ENCODE measurements at regions not wholly inside any gene's neighbourhood (a gene's known extent, or its start where the extent isn't known, plus 50 kb on each side); places are given as distances from the start of the nearest gene placed in this dataset.
"Not testable (repeated sequence)": the region's sequence is repeated elsewhere in the genome, so short reads cannot be mapped to it uniquely, and the experiment has no call there.

DNA sequence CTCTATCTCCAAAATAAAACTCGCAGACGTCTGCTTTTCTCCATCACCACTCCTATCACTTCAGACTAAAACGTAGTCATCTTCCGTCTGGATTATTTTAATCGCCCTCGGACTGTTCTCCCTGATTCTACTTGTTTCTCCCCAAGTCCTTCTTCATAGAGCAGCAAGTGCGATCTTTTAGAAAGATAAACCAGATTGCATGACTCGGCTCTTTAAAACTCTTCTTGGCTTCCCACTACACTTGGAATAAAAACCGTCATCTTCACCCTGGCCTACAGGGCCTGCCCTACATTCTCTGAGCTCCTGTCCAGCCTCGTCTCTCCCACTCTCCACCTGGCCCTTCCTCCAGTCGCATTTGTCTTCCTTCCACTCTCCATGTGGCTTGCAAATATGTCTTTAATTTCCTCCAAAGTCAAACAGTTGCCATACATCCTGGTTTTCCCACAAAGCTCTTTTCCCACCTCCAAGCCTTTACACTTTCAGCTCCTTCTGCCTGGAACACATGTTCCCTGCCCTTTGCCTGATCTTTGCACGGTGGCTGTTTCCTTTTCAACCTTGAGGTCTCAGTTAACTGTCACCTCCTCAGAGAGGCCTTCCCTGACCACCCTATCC lies 70.5 kb upstream of the DHX40 start:
- DNase-seq (ENCODE audit: low spot score), result no peak

- DNase-seq (ENCODE audit: low spot score), result no peak
Measured at GRCh38 chr17:59496178-59496577, 69.2 kb upstream of the DHX40 start.

DNA sequence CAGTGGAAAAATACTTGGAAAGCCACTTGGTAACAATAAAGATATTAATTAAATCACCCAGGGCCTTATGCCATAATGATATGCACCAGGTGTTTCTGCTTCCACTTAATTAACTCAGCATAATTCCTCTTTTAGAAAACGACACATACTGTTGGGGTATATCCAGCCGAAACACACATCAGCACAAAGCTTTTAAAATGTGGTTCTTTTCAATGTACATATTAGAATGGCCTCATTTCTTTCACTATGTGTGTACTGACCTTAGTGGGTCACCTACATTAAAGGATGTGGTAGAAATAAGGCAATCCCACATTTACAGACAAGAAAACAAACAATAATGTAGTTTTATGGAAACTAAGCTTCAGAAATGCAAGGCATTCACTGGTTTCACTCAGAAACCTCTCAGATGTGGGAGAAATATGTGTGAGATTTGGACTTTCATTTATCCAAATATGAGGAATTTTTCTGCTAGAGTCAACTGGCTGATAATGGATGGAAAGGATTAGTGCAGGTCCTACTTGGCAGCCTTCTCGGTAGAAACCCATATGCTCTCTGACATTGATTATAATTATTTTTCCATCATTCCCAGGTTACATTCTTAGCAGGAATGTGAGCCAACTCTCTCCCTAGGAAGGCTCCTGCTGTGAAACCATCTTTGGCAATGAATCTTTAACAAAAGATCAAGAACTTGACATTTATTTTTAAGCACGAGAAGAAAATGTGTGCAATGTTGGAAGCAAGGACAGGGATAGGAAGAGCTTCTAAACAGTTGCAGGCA lies 66.7 kb upstream of the DHX40 start:
- no peak for DNase-seq (ENCODE audit: low spot score)

DNA sequence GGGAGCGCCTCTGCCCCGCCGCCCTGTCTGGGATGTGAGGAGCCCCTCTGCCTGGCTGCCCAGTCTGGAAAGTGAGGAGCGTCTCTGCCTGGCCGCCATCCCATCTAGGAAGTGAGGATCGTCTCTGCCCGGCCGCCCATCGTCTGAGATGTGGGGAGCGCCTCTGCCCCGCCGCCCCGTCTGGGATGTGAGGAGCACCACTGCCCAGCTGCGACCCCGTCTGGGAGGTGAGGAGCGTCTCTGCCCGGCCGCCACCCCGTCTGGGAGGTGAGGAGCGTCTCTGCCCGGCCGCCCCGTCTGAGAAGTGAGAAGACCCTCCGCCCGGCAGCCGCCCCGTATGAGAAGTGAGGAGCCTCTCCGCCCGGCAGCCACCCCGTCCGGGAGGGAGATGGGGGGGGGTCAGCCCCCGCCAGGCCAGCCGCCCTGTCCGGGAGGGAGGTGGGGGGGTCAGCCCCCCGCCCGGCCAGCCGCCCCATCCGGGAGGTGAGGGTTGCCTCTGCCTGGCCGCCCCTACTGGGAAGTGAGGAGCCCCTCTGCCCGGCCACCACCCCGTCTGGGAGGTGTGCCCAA lies 65.2 kb upstream of the DHX40 start:
- not testable (repeated sequence) for DNase-seq (ENCODE audit: low spot score)

DNA sequence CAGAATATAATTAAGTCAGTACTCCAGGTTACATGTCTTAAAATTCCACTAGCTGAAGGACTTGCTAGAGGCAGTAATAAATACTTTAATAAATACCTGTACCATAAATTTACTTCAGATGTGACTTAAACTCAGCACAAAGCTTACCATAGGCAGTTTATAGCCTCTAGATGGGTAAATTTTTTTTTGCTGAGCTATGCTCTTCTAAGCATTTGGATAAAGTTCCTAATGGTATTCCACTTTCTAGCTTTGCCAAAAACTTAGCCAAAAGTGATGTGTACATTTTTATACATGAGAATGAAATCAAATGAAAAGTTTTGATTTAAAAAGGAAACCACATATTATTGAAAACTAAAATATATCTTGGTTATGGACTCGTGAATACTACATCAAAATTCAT lies 63.7 kb upstream of the DHX40 start:
- no peak for DNase-seq (ENCODE audit: low spot score)

GRCh38 chr17:59502800-59503199 lies 62.6 kb upstream of the DHX40 start:
- DNase-seq (ENCODE audit: low spot score), result no peak

DNA sequence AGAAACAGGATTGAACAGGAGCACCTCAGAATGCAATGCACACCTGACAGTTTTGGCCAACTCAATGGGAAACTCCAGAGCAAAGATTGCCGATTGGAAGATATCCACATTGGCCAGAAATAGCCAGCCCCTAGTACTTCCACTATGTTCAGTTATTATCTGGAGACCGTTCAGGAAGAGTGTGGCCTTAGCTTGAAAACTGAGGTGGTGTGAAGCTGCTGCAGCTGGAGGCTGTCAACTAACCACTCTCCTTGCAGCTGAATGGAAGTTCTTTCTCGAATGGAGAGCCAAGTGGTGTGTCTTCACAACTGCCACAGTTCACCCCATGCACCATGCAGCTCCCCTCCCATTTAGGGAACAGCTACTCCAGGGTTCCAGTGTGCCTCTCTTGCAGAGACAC lies 61.9 kb upstream of the DHX40 start:
- DNase-seq (ENCODE audit: low spot score), result no peak

GRCh38 chr17:59504821-59505220 lies 60.6 kb upstream of the DHX40 start:
- DNase-seq (ENCODE audit: low spot score), result no peak

DNA sequence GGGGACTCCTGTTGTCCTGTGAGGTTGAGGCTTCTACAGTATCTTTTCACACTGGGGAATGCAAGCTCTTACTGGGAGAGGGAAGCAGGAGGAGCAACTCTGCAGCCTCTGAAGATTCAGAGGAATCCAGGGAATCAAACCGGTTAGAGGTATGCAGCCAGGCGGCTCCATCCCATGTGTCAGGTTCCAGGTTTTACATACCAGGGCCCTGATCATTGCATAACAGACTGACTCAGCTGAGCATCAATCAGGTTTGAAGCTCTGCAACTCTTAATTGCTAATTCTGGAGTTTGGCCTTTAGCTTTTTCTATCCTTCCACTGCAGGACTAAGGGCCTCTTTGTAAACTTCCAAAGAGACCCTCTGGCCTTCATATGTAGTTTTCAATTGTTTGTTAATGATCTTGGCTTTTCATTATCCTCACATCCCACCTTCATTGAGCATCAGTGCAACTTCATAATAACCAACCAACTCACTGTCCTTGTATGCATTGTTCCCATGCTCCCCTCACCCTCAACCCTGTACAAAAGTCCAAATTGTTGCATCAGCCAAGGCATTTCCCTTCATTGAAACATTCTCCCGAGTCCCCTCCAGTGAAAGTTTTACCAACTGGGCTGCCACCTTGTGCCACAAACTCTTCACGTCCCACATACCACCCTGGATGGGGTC lies 59.7 kb upstream of the DHX40 start:
- peak; percentile 20 for DNase-seq (ENCODE audit: low spot score)

GRCh38 chr17:59506894-59507726 lies 58.3 kb upstream of the DHX40 start:
- no peak for DNase-seq (ENCODE audit: low spot score)

GRCh38 chr17:59508999-59509625 lies 56.3 kb upstream of the DHX40 start:
- DNase-seq (ENCODE audit: low spot score), result no peak

DNA sequence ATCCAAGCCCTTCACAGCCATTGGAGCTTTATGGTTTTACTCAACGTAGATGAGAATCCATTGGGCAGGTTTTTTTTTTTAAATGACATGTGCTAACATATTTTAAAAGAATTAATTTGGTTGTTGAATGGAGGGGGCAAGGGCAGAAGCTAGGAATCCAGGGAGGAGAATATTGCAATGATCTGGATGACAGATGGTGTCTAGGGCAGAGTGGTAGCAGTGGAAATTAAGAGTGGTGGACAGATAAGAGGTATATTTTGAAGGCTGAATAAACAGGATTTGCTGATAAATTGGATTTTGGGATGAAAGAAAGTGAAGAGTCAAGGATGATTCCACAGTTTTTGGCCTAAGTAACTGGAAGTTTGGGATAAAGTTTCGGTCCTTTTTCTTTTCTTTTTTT lies 54.8 kb upstream of the DHX40 start:
- DNase-seq (ENCODE audit: low spot score), result no peak

GRCh38 chr17:59511726-59512125 lies 53.7 kb upstream of the DHX40 start:
- no peak for DNase-seq (ENCODE audit: low spot score)

- DNase-seq (ENCODE audit: low spot score), result no peak
Measured at GRCh38 chr17:59512844-59513385, 52.5 kb upstream of the DHX40 start.

DNA sequence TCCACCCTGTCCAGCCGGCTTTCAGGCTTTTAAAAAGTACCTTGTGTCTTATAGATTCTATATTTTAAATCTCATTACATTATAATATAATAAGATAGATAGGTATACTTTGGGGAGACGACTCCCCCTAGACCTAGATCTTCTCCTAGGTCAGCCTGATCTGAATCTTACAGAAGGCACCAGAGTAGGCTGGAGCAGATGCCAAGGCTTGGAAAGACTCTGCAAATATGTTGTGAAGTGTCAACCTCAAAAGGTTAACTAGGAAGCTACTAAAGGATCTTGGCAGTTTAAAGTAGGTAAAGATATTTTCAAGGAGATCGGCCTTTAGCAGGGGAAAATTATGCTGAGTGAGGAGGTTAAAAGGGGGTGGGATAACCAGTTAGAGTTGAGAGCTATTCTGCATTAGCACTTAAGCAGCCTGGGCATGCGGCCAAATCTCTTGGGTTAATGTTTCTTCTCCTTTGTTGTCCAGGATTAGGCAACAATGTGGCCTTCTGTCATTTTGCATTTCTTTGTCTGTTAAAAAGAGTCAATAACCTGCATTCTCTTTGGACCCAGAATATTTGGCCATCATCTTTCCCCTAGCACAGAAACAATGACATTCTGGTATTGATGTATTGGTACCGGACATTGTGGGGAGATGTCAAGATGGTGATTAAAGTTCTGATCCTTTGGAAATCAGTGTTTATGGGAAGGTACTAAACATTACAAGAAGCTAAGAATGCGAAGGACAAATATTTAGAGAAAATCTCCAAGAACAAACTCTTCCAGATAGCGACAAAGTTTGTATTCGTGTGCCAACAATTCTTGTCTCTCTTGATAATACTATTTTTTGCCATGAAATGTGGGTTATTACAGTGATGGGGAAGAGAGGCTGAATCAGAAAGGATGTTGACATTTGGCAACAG lies 51.2 kb upstream of the DHX40 start:
- peak; percentile 29 for DNase-seq (ENCODE audit: low spot score)
